Fibroblast of lung (primary cell): ENCODE measurements at regions not wholly inside any gene's neighbourhood (a gene's known extent, or its start where the extent isn't known, plus 50 kb on each side); places are given as distances from the start of the nearest gene placed in this dataset.

ENCODE experiments used
- CTCF ChIP-seq, 2 donors: IDR thresholded peaks in 1 of 2; conservative IDR thresholded peaks in 1 of 2; 1 replicate in 1 of 2; 2 replicates in 1 of 2; pipeline ENCODE4 v1.5.1; 2011 to 2012; ENCODE audit warnings: low read length in 2 of 2, control low read depth in 1 of 2, inconsistent platforms in 1 of 2, low read depth in 1 of 2, mild to moderate bottlenecking in 1 of 2
- EZH2 ChIP-seq: IDR thresholded peaks from 2 replicates; pipeline ENCODE4 v1.5.1; 2012; ENCODE audit warnings: low read length, control low read depth, mild to moderate bottlenecking; ENCODE audit errors: missing control alignments

GRCh38 chr18:66013969-66014368 is 263.2 kb downstream of the CDH7 start:
- TF ChIP-seq CTCF (conservative IDR thresholded peaks at IDR 0.05 in 1 of 2, IDR thresholded peaks at IDR 0.05 in 1 of 2; ENCODE audit: low read depth in 1 of 2, low read length in 2 of 2) (no peak), EZH2 (no peak)
